HEK293T (cell line): ENCODE measurements at regions not wholly inside any gene's neighbourhood (a gene's known extent, or its start where the extent isn't known, plus 50 kb on each side); places are given as distances from the start of the nearest gene placed in this dataset.

ENCODE experiments used
- CTBP1 ChIP-seq: fragments of 450-650 bp; IDR thresholded peaks from 2 replicates; pipeline ENCODE4 v1.6.1; 2016; ENCODE audit warnings: borderline replicate concordance
- ELF4 ChIP-seq: fragments of 450-650 bp; IDR thresholded peaks from 2 replicates; pipeline ENCODE4 v1.6.1; 2017; ENCODE audit warnings: antibody characterized with exemption
- HDGF ChIP-seq: fragments of 450-650 bp; IDR thresholded peaks from 2 replicates; pipeline ENCODE4 v1.6.1; 2017; ENCODE audit warnings: antibody characterized with exemption, borderline replicate concordance
- LEF1 ChIP-seq: fragments of 450-650 bp; IDR thresholded peaks from 2 replicates; pipeline ENCODE4 v1.6.1; 2017; ENCODE audit warnings: mild to moderate bottlenecking, borderline replicate concordance
- SP1 ChIP-seq: fragments of 450-650 bp; IDR thresholded peaks from 2 replicates; pipeline ENCODE4 v1.6.1; 2017
- SUZ12 ChIP-seq: fragments of 450-650 bp; IDR thresholded peaks from 2 replicates; pipeline ENCODE4 v1.6.1; 2016; ENCODE audit warnings: mild to moderate bottlenecking
- TARDBP ChIP-seq: fragments of 450-650 bp; IDR thresholded peaks from 2 replicates; pipeline ENCODE4 v1.6.1; 2016
- ZNF384 ChIP-seq: fragments of 450-650 bp; IDR thresholded peaks from 2 replicates; pipeline ENCODE4 v1.6.1; 2016

DNA sequence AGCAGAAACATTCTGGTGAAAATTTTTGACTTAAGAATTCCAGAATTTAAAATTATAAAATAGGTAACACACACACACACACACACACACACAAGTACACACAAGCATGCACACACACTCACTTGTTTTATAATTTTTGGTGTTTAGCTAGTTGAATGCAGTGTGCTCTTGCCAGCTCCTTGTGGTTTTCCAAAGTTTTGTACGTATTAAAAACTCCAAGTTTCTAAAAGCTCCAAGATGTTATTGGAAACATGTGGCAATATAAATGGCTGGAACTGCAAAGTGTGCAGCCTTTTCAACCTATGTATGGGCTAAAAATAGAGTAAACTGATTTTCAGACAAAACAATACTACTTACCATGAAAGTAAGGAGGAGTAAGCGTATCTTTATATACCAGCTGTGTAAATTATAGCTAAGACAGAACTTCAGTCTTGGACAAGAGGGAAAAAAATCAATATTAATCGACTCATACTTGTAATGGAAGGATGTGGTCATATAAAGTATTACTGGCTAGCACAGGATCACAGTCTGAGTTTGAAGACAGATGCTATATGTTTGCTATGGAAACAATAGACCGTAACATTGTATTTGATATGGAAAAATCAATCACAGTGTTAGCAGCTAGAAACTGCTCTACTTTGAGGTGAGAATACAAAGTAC lies 727.1 kb upstream of the GRAMD2B start:
- TF ChIP-seq HDGF (no peak), LEF1 (no peak), TARDBP (no peak), SP1 (no peak), SUZ12 (no peak), CTBP1 (no peak), ELF4 (no peak), ZNF384 (no peak)
